H1 (cell line): ENCODE measurements at regions not wholly inside any gene's neighbourhood (a gene's known extent, or its start where the extent isn't known, plus 50 kb on each side); places are given as distances from the start of the nearest gene placed in this dataset.

Source experiments
- CTCF ChIA-PET: fragments of 300-600 bp; sonication (Branson Sonifier 250); formaldehyde crosslinking; loops from one replicate; lab custom pipeline; 2021; ENCODE audit not compliant: partially characterized antibody; lab: Charles Lee
- POLR2A ChIA-PET: fragments of 300-600 bp; sonication (Branson Sonifier 250); formaldehyde crosslinking; loops from one replicate; lab custom pipeline; 2021; ENCODE audit warnings: inconsistent platforms; ENCODE audit not compliant: partially characterized antibody; lab: Charles Lee
- DNase-seq, 2 experiments: peaks; one replicate each; pipeline versions ENCODE4 v3.0.0 to v3.0.0-alpha.2; 2010 to 2022; ENCODE audit warnings: low spot score in 2 of 2, low read depth in 1 of 2, mixed read lengths in 1 of 2
- FAIRE-seq: peaks from 2 replicates; lab custom pipeline; 2011; peaks lifted over from hg19 to GRCh38; lab: Jason Lieb, UNC
- H2AFZ ChIP-seq: 2 replicates; pipeline ENCODE4 v1.8.1; 2012; ENCODE audit warnings: low read length, inconsistent platforms
- H2AK5ac ChIP-seq: 2 replicates; pipeline ENCODE4 v1.6.1; 2013; ENCODE audit warnings: low read depth, low read length
- H2BK120ac ChIP-seq: replicated peaks from 2 replicates; pipeline ENCODE3; 2013; ENCODE audit warnings: low read depth, low read length, inconsistent platforms
- H2BK12ac ChIP-seq: 2 replicates; pipeline ENCODE4 v1.6.1; 2013; ENCODE audit warnings: low read depth, low read length
- H2BK15ac ChIP-seq: 2 replicates; pipeline ENCODE4 v1.6.1; 2013; ENCODE audit warnings: low read length
- H2BK20ac ChIP-seq: 2 replicates; pipeline ENCODE4 v1.6.1; 2013; ENCODE audit warnings: low read length
- H2BK5ac ChIP-seq: 2 replicates; pipeline ENCODE4 v1.6.1; 2013; ENCODE audit warnings: low read depth, low read length
- H3K14ac ChIP-seq: 2 replicates; pipeline ENCODE4 v1.6.1; 2013; ENCODE audit warnings: inconsistent platforms; ENCODE audit not compliant: insufficient read length
- H3K18ac ChIP-seq: 2 replicates; pipeline ENCODE4 v1.6.1; 2013; ENCODE audit warnings: low read length; ENCODE audit errors: extremely low read depth
- H3K23ac ChIP-seq: 2 replicates; pipeline ENCODE4 v1.6.1; 2013; ENCODE audit warnings: inconsistent platforms; ENCODE audit not compliant: insufficient read length
- H3K23me2 ChIP-seq: 2 replicates; pipeline ENCODE4 v1.6.1; 2013; ENCODE audit warnings: low read depth, low read length
- H3K27ac ChIP-seq: 2 replicates; pipeline ENCODE4 v1.6.1; 2011; ENCODE audit warnings: low read depth, low read length, inconsistent platforms
- H3K27me3 ChIP-seq, 4 experiments: replicated peaks in 1 of 4; 1 replicate in 1 of 4; 2 replicates in 3 of 4; pipeline versions ENCODE4 v1.6.1 to v1.8.1; 2011 to 2013; ENCODE audit warnings: low read length in 3 of 4, mild to moderate bottlenecking in 3 of 4, inconsistent platforms in 2 of 4, mixed read lengths in 2 of 4, moderate library complexity in 1 of 4; ENCODE audit not compliant: control insufficient read depth in 3 of 4, insufficient read depth in 3 of 4; ENCODE audit errors: extremely low read depth in 1 of 4
- H3K36me3 ChIP-seq, 4 experiments: 2 replicates each; pipeline versions ENCODE4 v1.6.1 to v1.8.1; 2011 to 2013; ENCODE audit warnings: mild to moderate bottlenecking in 4 of 4, low read length in 3 of 4, moderate library complexity in 2 of 4, control low read depth in 1 of 4, inconsistent platforms in 1 of 4; ENCODE audit not compliant: insufficient read depth in 4 of 4, control insufficient read depth in 2 of 4
- H3K4ac ChIP-seq: replicated peaks from 2 replicates; pipeline ENCODE3; 2013; ENCODE audit warnings: low read length, low read depth, mixed read lengths, inconsistent platforms; ENCODE audit not compliant: insufficient read length
- H3K4me1 ChIP-seq, 4 experiments: replicated peaks in 1 of 4; 1 replicate in 1 of 4; 2 replicates in 3 of 4; pipeline versions ENCODE4 v1.6.1 to v1.8.1; 2011 to 2013; ENCODE audit warnings: low read length in 3 of 4, inconsistent platforms in 2 of 4, mixed read lengths in 1 of 4; ENCODE audit not compliant: insufficient read depth in 4 of 4, control insufficient read depth in 3 of 4
- H3K4me2 ChIP-seq, 2 experiments: 2 replicates each; pipeline versions ENCODE4 v1.6.1 to v1.8.1; 2011 to 2013; ENCODE audit warnings: low read depth in 2 of 2, low read length in 2 of 2, control low read depth in 1 of 2, inconsistent platforms in 1 of 2, mild to moderate bottlenecking in 1 of 2; ENCODE audit not compliant: insufficient read depth in 1 of 2
- H3K4me3 ChIP-seq, 4 experiments: fragments of 200-600, 300-600 bp in 1 of 4; sonication (generic), shearing (Covaris generic), sonication (Bioruptor Twin) in 1 of 4; 2 replicates each; pipeline versions ENCODE4 v1.5.1 to v1.8.1; 2011 to 2016; ENCODE audit warnings: low read length in 4 of 4, low read depth in 3 of 4, control low read depth in 2 of 4, inconsistent platforms in 2 of 4, mild to moderate bottlenecking in 2 of 4, mixed read lengths in 1 of 4, moderate library complexity in 1 of 4; ENCODE audit not compliant: insufficient read depth in 2 of 4; ENCODE audit errors: extremely low read depth in 1 of 4
- H3K56ac ChIP-seq: replicated peaks from 2 replicates; pipeline ENCODE3; 2013; ENCODE audit warnings: low read depth, mild to moderate bottlenecking, mixed read lengths, low read length, inconsistent platforms; ENCODE audit not compliant: insufficient read length
- H3K79me1 ChIP-seq: 2 replicates; pipeline ENCODE4 v1.6.1; 2013; ENCODE audit warnings: low read depth, low read length, control low read depth
- H3K79me2 ChIP-seq, 2 experiments: 2 replicates each; pipeline versions ENCODE4 v1.6.1 to v1.8.1; 2012 to 2013; ENCODE audit warnings: low read length in 2 of 2, mild to moderate bottlenecking in 2 of 2, inconsistent platforms in 1 of 2; ENCODE audit not compliant: insufficient read depth in 2 of 2, control insufficient read depth in 1 of 2
- H3K9ac ChIP-seq, 4 experiments: replicated peaks in 1 of 4; 1 replicate in 1 of 4; 2 replicates in 3 of 4; pipeline versions ENCODE4 v1.6.1 to v1.8.1; 2011 to 2013; ENCODE audit warnings: low read depth in 3 of 4, low read length in 3 of 4, control low read depth in 2 of 4, mild to moderate bottlenecking in 2 of 4, moderate library complexity in 2 of 4, inconsistent platforms in 1 of 4; ENCODE audit errors: extremely low read depth in 1 of 4
- H3K9me3 ChIP-seq, 2 experiments: 2 replicates each; pipeline versions ENCODE4 v1.6.1 to v1.8.1; 2012 to 2013; ENCODE audit warnings: mild to moderate bottlenecking in 2 of 2, moderate library complexity in 2 of 2, control low read depth in 1 of 2, inconsistent platforms in 1 of 2, low read depth in 1 of 2, low read length in 1 of 2, mixed read lengths in 1 of 2; ENCODE audit not compliant: insufficient read depth in 2 of 2
- H4K20me1 ChIP-seq, 2 experiments: replicated peaks in 1 of 2; 2 replicates each; pipeline versions ENCODE3 to v1.8.1; 2011 to 2013; ENCODE audit warnings: inconsistent platforms in 2 of 2, low read length in 2 of 2, mild to moderate bottlenecking in 1 of 2; ENCODE audit not compliant: insufficient read depth in 2 of 2, control insufficient read depth in 1 of 2
- H4K5ac ChIP-seq: 2 replicates; pipeline ENCODE4 v1.6.1; 2013; ENCODE audit warnings: low read length, low read depth, mixed read lengths, inconsistent platforms; ENCODE audit not compliant: insufficient read length
- H4K8ac ChIP-seq: 2 replicates; pipeline ENCODE4 v1.8.0; 2013; ENCODE audit warnings: mild to moderate bottlenecking, moderate library complexity, low read length, inconsistent platforms; ENCODE audit not compliant: insufficient read depth; ENCODE audit errors: extremely low read depth
- H4K91ac ChIP-seq: replicated peaks from 2 replicates; pipeline ENCODE3; 2013; ENCODE audit warnings: low read length, mixed read lengths, inconsistent platforms; ENCODE audit not compliant: insufficient read length
- CHD2 ChIP-seq: IDR thresholded peaks from 2 replicates; pipeline ENCODE4 v1.6.1; 2012; ENCODE audit warnings: low read length, improper control_type of control experiment
- SAP30 ChIP-seq: fragments of 300-600 bp; sonication (generic); IDR thresholded peaks from 2 replicates; pipeline ENCODE4 v1.7.1; 2012; ENCODE audit warnings: low read length, moderate library complexity, mild to moderate bottlenecking, inconsistent platforms; ENCODE audit not compliant: insufficient read depth, insufficient replicate concordance
- WGBS, 2 experiments: shearing (Covaris generic) in 1 of 2; methylation state at CpG; one replicate each; pipeline versions ENCODE4 v1.1.6 to v1.1.7; 2013 to 2015; ENCODE audit warnings: low lambda C conversion rate in 2 of 2, mixed read lengths in 2 of 2, inconsistent platforms in 1 of 2, low coverage in 1 of 2, missing lambda C conversion rate in 1 of 2; ENCODE audit not compliant: insufficient replicate concordance in 2 of 2, insufficient coverage in 1 of 2, insufficient read length in 1 of 2; ENCODE audit errors: extremely low coverage in 1 of 2, missing lambda C conversion rate in 1 of 2; 5-methylcytosine and 5-hydroxymethylcytosine counted together

- Histone ChIP-seq H4K91ac (no peak overlapping the region), H3K14ac (no peak overlapping the region), H2AK5ac (no peak overlapping the region), H4K20me1 (no peaks in the 10 kb centered on the region), H2BK120ac (no peak overlapping the region), H3K27ac (no peak overlapping the region), H2BK5ac (no peak overlapping the region), H2BK20ac (no peak overlapping the region), H3K79me2 (no peaks in the 10 kb centered on the region), H2BK12ac (no peak overlapping the region), H3K4me1 (no peaks in the 10 kb centered on the region), H3K4me2 (no peak overlapping the region), H3K79me1 (no peaks in the 10 kb centered on the region), H3K23me2 (no peaks in the 10 kb centered on the region), H3K18ac (no peak overlapping the region), H3K4ac (no peak overlapping the region), H3K9me3 (no peaks in the 10 kb centered on the region), H4K5ac (no peak overlapping the region), H3K27me3 (no peaks in the 10 kb centered on the region), H3K23ac (no peak overlapping the region), H3K4me3 (no peak overlapping the region), H3K36me3 (no peaks in the 10 kb centered on the region), H2AFZ (no peak overlapping the region), H3K56ac (no peak overlapping the region), H3K9ac (no peak overlapping the region), H4K8ac (no peak overlapping the region), H2BK15ac (no peak overlapping the region)
- no peak for DNase-seq
- no peak for FAIRE-seq
- 90% methylated on average over 3 of the region's 3 CpGs; no CpG with 5 or more reads in 1 of the 2 experiments for WGBS, 2 experiments
- TF ChIP-seq CHD2 (no peak), SAP30 (no peak)
- ChIA-PET POLR2A (no interaction called here), CTCF (no interaction called here)
These were observed 113.8 kb upstream of the ADCY1 start for GRCh38 chr7:45460379-45460778.
